HG02938 (cell line): ENCODE measurements at regions not wholly inside any gene's neighbourhood (a gene's known extent, or its start where the extent isn't known, plus 50 kb on each side); places are given as distances from the start of the nearest gene placed in this dataset.
"Not testable (repeated sequence)": the region's sequence is repeated elsewhere in the genome, so short reads cannot be mapped to it uniquely, and the experiment has no call there.

Experiments used
- ATAC-seq: cut with Tn5 transposase; IDR thresholded peaks from one replicate; pipeline ENCODE4 v1.9.1; 2021; ENCODE audit warnings: mild to moderate bottlenecking, moderate library complexity; ENCODE audit not compliant: unreplicated experiment

- ATAC-seq, result no peak
Measured at GRCh38 chr15:79602731-79603130, 170.6 kb downstream of the MINAR1 start.

- ATAC-seq, result no peak
Measured at GRCh38 chr15:79606831-79607355, 174.8 kb downstream of the MINAR1 start.

- ATAC-seq, result no peak
Measured at GRCh38 chr15:79608066-79608864, 176.1 kb downstream of the MINAR1 start.

GRCh38 chr15:79609506-79609905 lies 177.4 kb downstream of the MINAR1 start:
- ATAC-seq, result no peak

- ATAC-seq, result no peak
Measured at GRCh38 chr15:79610021-79610420, 177.9 kb downstream of the MINAR1 start.

- ATAC-seq, result no peak
Measured at GRCh38 chr15:79615754-79616153, 183.6 kb downstream of the MINAR1 start.

GRCh38 chr15:79617071-79617470 lies 184.9 kb downstream of the MINAR1 start:
- no peak for ATAC-seq

GRCh38 chr15:79620112-79620857 lies 188.1 kb downstream of the MINAR1 start:
- no peak for ATAC-seq

- not testable (repeated sequence) for ATAC-seq
Measured at GRCh38 chr15:79621805-79622204, 189.7 kb downstream of the MINAR1 start.

- no peak for ATAC-seq
Measured at GRCh38 chr15:79623488-79623887, 191.4 kb downstream of the MINAR1 start.

- ATAC-seq, result no peak
Measured at GRCh38 chr15:79629687-79630086, 197.6 kb downstream of the MINAR1 start.

- no peak for ATAC-seq
Measured at GRCh38 chr15:79632457-79632856, 200.3 kb downstream of the MINAR1 start.

GRCh38 chr15:79635149-79635771 lies 203.1 kb downstream of the MINAR1 start:
- ATAC-seq, result no peak

GRCh38 chr15:79635897-79636561 lies 203.9 kb downstream of the MINAR1 start:
- no peak for ATAC-seq

GRCh38 chr15:79640206-79640605 lies 208.1 kb downstream of the MINAR1 start:
- ATAC-seq, result no peak

GRCh38 chr15:79641841-79642240 lies 209.7 kb downstream of the MINAR1 start:
- no peak for ATAC-seq

GRCh38 chr15:79643393-79643792 lies 211.3 kb downstream of the MINAR1 start:
- no peak for ATAC-seq

GRCh38 chr15:79644091-79644490 lies 212.0 kb downstream of the MINAR1 start:
- no peak for ATAC-seq

- not testable (repeated sequence) for ATAC-seq
Measured at GRCh38 chr15:79652972-79653371, 220.8 kb downstream of the MINAR1 start.

GRCh38 chr15:79653533-79653932 lies 221.4 kb downstream of the MINAR1 start:
- ATAC-seq, result no peak
